ENCODE measurements at regions not wholly inside any gene's neighbourhood (a gene's known extent, or its start where the extent isn't known, plus 50 kb on each side); places are given as distances from the start of the nearest gene placed in this dataset.

- H3K79me1 ChIP-seq (ENCODE audit: insufficient read depth, low read depth, low read length, poor library complexity, severe bottlenecking) = no peaks in the 10 kb centered on the region
- WGBS (ENCODE audit: extremely low coverage, insufficient read length, low lambda C conversion rate) = no CpG with 5 or more reads among the region's 2 CpGs
- H3K9me3 Mint-ChIP-seq = peaks cover 0 to 5% of the 10 kb centered on the region in 2 experiments; a peak in 4 of 5 replicates
- H4K91ac ChIP-seq (ENCODE audit: insufficient read length, low read depth, low read length) = no peak overlapping the region
- no peak overlapping the region for H3T11ph ChIP-seq (ENCODE audit: low read length)
- H2BK15ac ChIP-seq (ENCODE audit: low read depth, low read length) = no peak overlapping the region
- no peak overlapping the region for H3K18ac ChIP-seq (ENCODE audit: insufficient read length, low read depth, low read length)
- H3K27me3 ChIP-seq (ENCODE audit: insufficient read depth, low read length) = no peaks in the 10 kb centered on the region
- H3K9ac ChIP-seq (ENCODE audit: extremely low read depth, insufficient read length, low read length) = no peak overlapping the region
- H3K4me2 ChIP-seq (ENCODE audit: insufficient read depth, insufficient read length, low read length) = no peak overlapping the region
- no peak overlapping the region for H3K4me3 Mint-ChIP-seq
- no peaks in the 10 kb centered on the region for H3K27me3 Mint-ChIP-seq (ENCODE audit: low read depth)
- no peaks in the 10 kb centered on the region for H3K9me3 ChIP-seq (ENCODE audit: control insufficient read depth, low read depth, low read length)
- peaks cover 3 to 5% (median 5%) of the 10 kb centered on the region in 3 experiments; a peak in 3 of 7 replicates for H3K36me3 Mint-ChIP-seq (ENCODE audit: insufficient read depth in 1 of 3, low read depth in 3 of 3)
- no peaks in the 10 kb centered on the region for H3K79me2 ChIP-seq (ENCODE audit: insufficient read depth, low read length)
- no peak overlapping the region for H3K14ac ChIP-seq (ENCODE audit: insufficient read depth, low read length)
- no peak overlapping the region for H3K23ac ChIP-seq (ENCODE audit: insufficient read length, low read depth, low read length)
- H3K27ac ChIP-seq (ENCODE audit: insufficient read length, low read depth, low read length) = no peak overlapping the region
- TF ChIP-seq CTCF (conservative IDR thresholded peaks at IDR 0.05) = no peak
- no peak overlapping the region for H2AK5ac ChIP-seq (ENCODE audit: insufficient read length, low read length)
- peaks cover 5 to 10% of the 10 kb centered on the region in 2 experiments for H3K4me1 Mint-ChIP-seq
- no peak overlapping the region for H2BK120ac ChIP-seq (ENCODE audit: low read depth, low read length, poor library complexity, severe bottlenecking)
- no peak overlapping the region for H3K4ac ChIP-seq (ENCODE audit: low read depth, low read length)
- no peak overlapping the region for H3K56ac ChIP-seq (ENCODE audit: insufficient read length, low read depth, low read length)
- no peak overlapping the region for H2AFZ ChIP-seq (ENCODE audit: low read length)
- no peaks in the 10 kb centered on the region for H3K23me2 ChIP-seq (ENCODE audit: insufficient read length, low read depth, low read length, poor library complexity, severe bottlenecking)
- DNase-seq = no peak
- H2BK20ac ChIP-seq (ENCODE audit: low read depth, low read length, poor library complexity, severe bottlenecking) = no peak overlapping the region
- no peak overlapping the region for H3K27ac Mint-ChIP-seq
- no peak overlapping the region for H4K5ac ChIP-seq (ENCODE audit: insufficient read length, low read depth, low read length)
- H4K20me1 ChIP-seq (ENCODE audit: control insufficient read depth, insufficient read depth, insufficient read length) = no peaks in the 10 kb centered on the region
- H2BK12ac ChIP-seq (ENCODE audit: insufficient read length, low read depth, low read length) = no peak overlapping the region
- no peak overlapping the region for H2BK5ac ChIP-seq (ENCODE audit: insufficient read length, low read length)
- no peaks in the 10 kb centered on the region for H3K4me1 ChIP-seq (ENCODE audit: insufficient read depth, low read length)
- no peak overlapping the region for H4K8ac ChIP-seq (replicated peaks; ENCODE audit: insufficient read length, low read depth, low read length)
Measured at GRCh38 chr4:115759231-115759630, 645.8 kb upstream of the NDST4 start.
